ENCODE measurements at regions not wholly inside any gene's neighbourhood (a gene's known extent, or its start where the extent isn't known, plus 50 kb on each side); places are given as distances from the start of the nearest gene placed in this dataset.
A peak's percentile ranks its signal among the peaks of the same experiment; 100 is the strongest.

GRCh38 chr14:22297376-22297775 is 291.6 kb downstream of the DAD1 start:
- TF ChIP-seq ELK1 (IDR thresholded peaks at IDR 0.05; ENCODE audit: borderline replicate concordance, low read depth, low read length) (no peak), CTCF (conservative IDR thresholded peaks at IDR 0.05; ENCODE audit: low read depth, low read length) (no peak), RCOR1 (IDR thresholded peaks at IDR 0.05; ENCODE audit: insufficient replicate concordance, low read length) (no peak), SMC3 (IDR thresholded peaks at IDR 0.05; ENCODE audit: low read depth, low read length) (no peak), NFE2L2 (IDR thresholded peaks at IDR 0.05; ENCODE audit: low read depth, low read length) (no peak), MXI1 (IDR thresholded peaks at IDR 0.05; ENCODE audit: borderline replicate concordance, low read depth, low read length) (no peak), CHD1 (IDR thresholded peaks at IDR 0.05; ENCODE audit: low read depth, low read length) (no peak), POLR2A (IDR thresholded peaks at IDR 0.05; ENCODE audit: low read depth, low read length) (no peak), USF2 (IDR thresholded peaks at IDR 0.05; ENCODE audit: low read depth, low read length) (no peak), CEBPB (IDR thresholded peaks at IDR 0.05; ENCODE audit: low read depth, low read length) (no peak), RAD21 (IDR thresholded peaks at IDR 0.05; ENCODE audit: low read length) (no peak), MAZ (IDR thresholded peaks at IDR 0.05; ENCODE audit: borderline replicate concordance, low read depth, low read length) (no peak), FOS (IDR thresholded peaks at IDR 0.05; ENCODE audit: low read depth, low read length) (no peak), RFX5 (IDR thresholded peaks at IDR 0.05; ENCODE audit: low read depth, low read length) (no peak), MAFK (IDR thresholded peaks at IDR 0.05; ENCODE audit: low read depth, low read length) (no peak), BHLHE40 (IDR thresholded peaks at IDR 0.05; ENCODE audit: low read depth, low read length) (no peak)
- H3K56ac ChIP-seq (ENCODE audit: extremely low read depth, insufficient read depth, low read length): no peak overlapping the region
- no peak overlapping the region for H3K4me2 ChIP-seq (ENCODE audit: low read depth, low read length)
- BruUV-seq (replicated peaks): no TSS peak
- no peaks in the 10 kb centered on the region for H3K79me1 ChIP-seq (ENCODE audit: low read depth in 1 of 2, low read length in 2 of 2)
- H3K27ac ChIP-seq (ENCODE audit: insufficient read depth, low read length): no peak overlapping the region
- H3K9me1 ChIP-seq (ENCODE audit: insufficient read depth, low read length): no peaks in the 10 kb centered on the region
- peak overlapping the region; percentile 28; the same call in 1 of the 2 replicates for H3K14ac ChIP-seq (replicated peaks; ENCODE audit: low read depth, low read length)
- dilution Hi-C loops (cut with HindIII; ENCODE audit: low sequenced_read_pairs, unreplicated experiment) (no loop called here), in situ Hi-C loops (cut with MboI; ENCODE audit: low sequenced_read_pairs) (no loop called here), intact Hi-C loops (cut with micrococcal nuclease) (loop anchor here (5.0 kb wide), 1 partner anchor 70 kb away; no protein-coding TSS in a partner anchor)
- WGBS, 2 experiments (ENCODE audit: extremely low coverage in 2 of 2, insufficient read length in 1 of 2): no CpG with 5 or more reads among the region's 1 CpG
- H2AFZ ChIP-seq (replicated peaks; ENCODE audit: low read length, poor library complexity): no peak overlapping the region
- H3K23ac ChIP-seq (ENCODE audit: low read depth, low read length): no peak overlapping the region
- H3K4ac ChIP-seq (ENCODE audit: low read depth, low read length): peak overlapping the region; percentile 6; the same call in 1 of the 2 replicates
- H4K8ac ChIP-seq (ENCODE audit: low read depth in 2 of 2, low read length in 2 of 2): peak overlapping the region in 1 of 2 experiments; percentile 22; a peak in 2 of 4 replicates
- H4K5ac ChIP-seq (ENCODE audit: low read depth, low read length): no peak overlapping the region
- no peak overlapping the region for H2AK9ac ChIP-seq (replicated peaks; ENCODE audit: low read depth, low read length, poor library complexity)
- peak overlapping the region; percentile 73; the same call in 1 of the 2 replicates for H3K18ac ChIP-seq (ENCODE audit: low read depth, low read length)
- H3K9me3 ChIP-seq (ENCODE audit: control insufficient read depth, insufficient read depth, low read length): no peaks in the 10 kb centered on the region
- H2AK5ac ChIP-seq (ENCODE audit: low read depth, low read length): 0 out of 2 replicates have a peak overlapping the region, but pooled peaks have one; percentile 36
- ChIA-PET CTCF (interaction anchor here (0.8 to 1.6 kb wide), 2 partner anchors 70 to 76 kb away, joined by 3 read pairs; no protein-coding TSS in a partner anchor), POLR2A (ENCODE audit: unreplicated experiment) (no interaction called here)
- peak overlapping the region; percentile 81 for H2BK20ac ChIP-seq (ENCODE audit: low read depth, low read length)
- DNase-seq (no peak), ATAC-seq (ENCODE audit: low read depth) (no peak)
- no peak overlapping the region for H3K4me3 ChIP-seq (ENCODE audit: insufficient read depth, low read depth, low read length)
- H2BK120ac ChIP-seq (ENCODE audit: low read depth, low read length): peak overlapping the region; percentile 59; the same call in 1 of the 2 replicates
- peak overlapping the region; percentile 15 for H2BK5ac ChIP-seq (ENCODE audit: low read depth, low read length, poor library complexity, severe bottlenecking)
- H3K9ac ChIP-seq (ENCODE audit: low read depth, low read length): no peak overlapping the region
- H4K20me1 ChIP-seq (ENCODE audit: insufficient read depth, low read length): no peaks in the 10 kb centered on the region
- no peaks in the 10 kb centered on the region for H3K27me3 ChIP-seq (ENCODE audit: control insufficient read depth, insufficient read depth, low read length)
- H2BK15ac ChIP-seq (ENCODE audit: low read depth, low read length): peak overlapping the region; percentile 29; the same call in 2 of the 3 replicates
- peak overlapping the region; percentile 33; the same call in 1 of the 2 replicates for H4K91ac ChIP-seq (ENCODE audit: insufficient read depth, low read depth, low read length)
- peaks cover 14% of the 10 kb centered on the region for H3K4me1 ChIP-seq (ENCODE audit: control insufficient read depth, insufficient read depth, low read length)
- no peaks in the 10 kb centered on the region for H3K36me3 ChIP-seq (ENCODE audit: control insufficient read depth, insufficient read depth, low read length)

Measured in IMR-90 (cell line).